ENCODE measurements at regions not wholly inside any gene's neighbourhood (a gene's known extent, or its start where the extent isn't known, plus 50 kb on each side); places are given as distances from the start of the nearest gene placed in this dataset.

- DNase-seq (ENCODE audit: low read depth) = no peak
These were observed 329.3 kb upstream of the RPS6KA3 start for GRCh38 chrX:20595928-20596575.

GRCh38 chrX:20594985-20595384 lies 328.3 kb upstream of the RPS6KA3 start:
- DNase-seq (ENCODE audit: low read depth) = no peak
- no peak overlapping the region for H3K4me3 ChIP-seq (ENCODE audit: low read depth, low read length)
- TF ChIP-seq CTCF (IDR thresholded peaks at IDR 0.05; ENCODE audit: low read depth, low read length) (no peak), POLR2A (IDR thresholded peaks at IDR 0.05; ENCODE audit: extremely low read depth, insufficient read length) (no peak), MAX (IDR thresholded peaks at IDR 0.05; ENCODE audit: low read depth, low read length) (no peak), MYC (IDR thresholded peaks at IDR 0.05; ENCODE audit: low read depth, low read length) (no peak)

More at GRCh38 chrX:20595928-20596575, 329.3 kb upstream of the RPS6KA3 start:
- H3K4me3 ChIP-seq (ENCODE audit: low read depth, low read length) = no peak overlapping the region
- TF ChIP-seq MYC (IDR thresholded peaks at IDR 0.05; ENCODE audit: low read depth, low read length) (no peak), MAX (IDR thresholded peaks at IDR 0.05; ENCODE audit: low read depth, low read length) (no peak), POLR2A (IDR thresholded peaks at IDR 0.05; ENCODE audit: extremely low read depth, insufficient read length) (no peak), CTCF (IDR thresholded peaks at IDR 0.05; ENCODE audit: low read depth, low read length) (no peak)

GRCh38 chrX:20593836-20594235 lies 327.1 kb upstream of the RPS6KA3 start:
- TF ChIP-seq POLR2A (IDR thresholded peaks at IDR 0.05; ENCODE audit: extremely low read depth, insufficient read length) (no peak), CTCF (IDR thresholded peaks at IDR 0.05; ENCODE audit: low read depth, low read length) (no peak), MAX (IDR thresholded peaks at IDR 0.05; ENCODE audit: low read depth, low read length) (no peak), MYC (IDR thresholded peaks at IDR 0.05; ENCODE audit: low read depth, low read length) (no peak)
- H3K4me3 ChIP-seq (ENCODE audit: low read depth, low read length) = no peak overlapping the region
- DNase-seq (ENCODE audit: low read depth) = no peak

GRCh38 chrX:20593402-20593801 lies 326.7 kb upstream of the RPS6KA3 start:
- no peak for DNase-seq (ENCODE audit: low read depth)
- H3K4me3 ChIP-seq (ENCODE audit: low read depth, low read length) = no peak overlapping the region
- TF ChIP-seq POLR2A (IDR thresholded peaks at IDR 0.05; ENCODE audit: extremely low read depth, insufficient read length) (no peak), MYC (IDR thresholded peaks at IDR 0.05; ENCODE audit: low read depth, low read length) (no peak), CTCF (IDR thresholded peaks at IDR 0.05; ENCODE audit: low read depth, low read length) (no peak), MAX (IDR thresholded peaks at IDR 0.05; ENCODE audit: low read depth, low read length) (no peak)

GRCh38 chrX:20591246-20591645 lies 324.5 kb upstream of the RPS6KA3 start:
- TF ChIP-seq POLR2A (IDR thresholded peaks at IDR 0.05; ENCODE audit: extremely low read depth, insufficient read length) (no peak), CTCF (IDR thresholded peaks at IDR 0.05; ENCODE audit: low read depth, low read length) (no peak), MAX (IDR thresholded peaks at IDR 0.05; ENCODE audit: low read depth, low read length) (no peak), MYC (IDR thresholded peaks at IDR 0.05; ENCODE audit: low read depth, low read length) (no peak)
- DNase-seq (ENCODE audit: low read depth) = no peak
- no peak overlapping the region for H3K4me3 ChIP-seq (ENCODE audit: low read depth, low read length)

All from NB4 (cell line).